GM12878 (cell line): ENCODE measurements at regions not wholly inside any gene's neighbourhood (a gene's known extent, or its start where the extent isn't known, plus 50 kb on each side); places are given as distances from the start of the nearest gene placed in this dataset.

Experiments used
- CBFB ChIP-seq: IDR thresholded peaks from 2 replicates; pipeline ENCODE4 v1.6.1; 2016; ENCODE audit warnings: antibody characterized with exemption, low read depth
- CTCF ChIP-seq, 3 experiments: IDR thresholded peaks in 2 of 3; conservative IDR thresholded peaks in 1 of 3; 2 replicates each; pipeline ENCODE4 v1.5.1; 2011; ENCODE audit warnings: low read depth in 3 of 3, low read length in 3 of 3, mild to moderate bottlenecking in 3 of 3, control low read depth in 2 of 3, moderate library complexity in 2 of 3, inconsistent platforms in 1 of 3, mixed read lengths in 1 of 3; ENCODE audit not compliant: control insufficient read depth in 2 of 3, insufficient read depth in 1 of 3; ENCODE audit errors: extremely low read depth in 1 of 3
- REST ChIP-seq: IDR thresholded peaks from 2 replicates; pipeline ENCODE4 v1.6.1; 2012; ENCODE audit warnings: mild to moderate bottlenecking, low read depth, low read length
- SRF ChIP-seq, 2 experiments: IDR thresholded peaks; 2 replicates each; pipeline ENCODE4 v1.6.1; 2011; ENCODE audit warnings: low read depth in 2 of 2, low read length in 2 of 2, mild to moderate bottlenecking in 1 of 2, moderate library complexity in 1 of 2
- ZNF274 ChIP-seq: IDR thresholded peaks from one replicate; pipeline ENCODE4 v1.8.0; 2011; ENCODE audit not compliant: insufficient read length, insufficient read depth

- TF ChIP-seq ZNF274 (no peak), CBFB (no peak), CTCF (IDR thresholded peaks at IDR 0.05 in 2 of 3, conservative IDR thresholded peaks at IDR 0.05 in 1 of 3; ENCODE audit: control insufficient read depth in 2 of 3, extremely low read depth in 1 of 3, insufficient read depth in 1 of 3, low read depth in 3 of 3, low read length in 3 of 3) (no peak), REST (no peak), SRF (IDR thresholded peaks at IDR 0.05; ENCODE audit: low read depth in 2 of 2, low read length in 2 of 2) (no peak)
Measured at GRCh38 chrX:39969819-39970504, 127.8 kb downstream of the BCOR start.
